ENCODE measurements at regions not wholly inside any gene's neighbourhood (a gene's known extent, or its start where the extent isn't known, plus 50 kb on each side); places are given as distances from the start of the nearest gene placed in this dataset.

GRCh38 chr20:58094160-58094559, 134.3 kb downstream of the ANKRD60 start:
- Histone ChIP-seq H2AFZ (ENCODE audit: low read depth, low read length) (no peak overlapping the region), H3K36me3 (ENCODE audit: control insufficient read depth in 2 of 2, extremely low read depth in 1 of 2, insufficient read depth in 2 of 2, low read length in 2 of 2) (no peaks in the 10 kb centered on the region), H3K9ac (replicated peaks; ENCODE audit: extremely low read depth, insufficient read depth, low read length) (no peak overlapping the region), H3K79me2 (ENCODE audit: control insufficient read depth, insufficient read depth, low read length) (no peaks in the 10 kb centered on the region), H4K20me1 (replicated peaks; ENCODE audit: control insufficient read depth, extremely low read depth, insufficient read depth, low read length) (no peaks in the 10 kb centered on the region), H3K27me3 (ENCODE audit: control insufficient read depth in 2 of 2, insufficient read depth in 2 of 2, low read length in 2 of 2) (peaks cover 0 to 5% of the 10 kb centered on the region in 2 experiments), H3K4me1 (ENCODE audit: control insufficient read depth, extremely low read depth, insufficient read depth, low read length) (no peaks in the 10 kb centered on the region), H3K27ac (ENCODE audit: insufficient read depth, low read depth, low read length) (no peak overlapping the region), H3K4me3 (replicated peaks in 1 of 3; ENCODE audit: insufficient read depth in 1 of 3, low read depth in 1 of 3, low read length in 3 of 3) (no peak overlapping the region), H3K9me3 (replicated peaks; ENCODE audit: control insufficient read depth, insufficient read depth, low read length) (no peaks in the 10 kb centered on the region), H3K4me2 (ENCODE audit: insufficient read depth, low read length) (no peak overlapping the region), H3K9me1 (replicated peaks; ENCODE audit: control insufficient read depth, extremely low read depth, insufficient read depth, low read length) (no peaks in the 10 kb centered on the region)
- FAIRE-seq (no peak), DNase-seq (ENCODE audit: low read depth, low spot score) (no peak)
- dilution Hi-C loops (cut with MboI; ENCODE audit: extremely low pct_ligation_motif_present, low sequenced_read_pairs) = loop anchor here (25.0 kb wide), 1 partner anchor 457 kb away; no protein-coding TSS in a partner anchor
- intact Hi-C loops (cut with micrococcal nuclease) = no loop called here
- no TSS peak for BruUV-seq (replicated peaks)
- ChIA-PET CTCF (no interaction called here), POLR2A (no interaction called here)
- TF ChIP-seq CTCF (IDR thresholded peaks at IDR 0.05; ENCODE audit: extremely low read depth in 1 of 2, insufficient read depth in 1 of 2, low read depth in 1 of 2, low read length in 2 of 2) = no peak
- no peak for TF ChIP-seq POLR2AphosphoS5 (IDR thresholded peaks at IDR 0.05; ENCODE audit: insufficient read depth, low read depth, low read length)
- TF ChIP-seq MYC (IDR thresholded peaks at IDR 0.05; ENCODE audit: low read depth, low read length) = no peak
- no peak for TF ChIP-seq GATA2 (IDR thresholded peaks at IDR 0.05; ENCODE audit: insufficient read depth, insufficient read length, low read depth, low read length)
- no peak for TF ChIP-seq FOS (IDR thresholded peaks at IDR 0.05; ENCODE audit: borderline replicate concordance, insufficient read depth, low read length)
- no peak for TF ChIP-seq MAX (IDR thresholded peaks at IDR 0.05; ENCODE audit: insufficient read depth, insufficient read length)
- TF ChIP-seq POLR2A (IDR thresholded peaks at IDR 0.05; ENCODE audit: low read depth, low read length) = no peak
- TF ChIP-seq EZH2 (IDR thresholded peaks at IDR 0.05; ENCODE audit: borderline replicate concordance, low read depth, low read length, severe bottlenecking) = no peak
- TF ChIP-seq JUN (IDR thresholded peaks at IDR 0.05; ENCODE audit: borderline replicate concordance, insufficient read depth, insufficient read length, low read depth) = no peak
